ENCODE measurements at regions not wholly inside any gene's neighbourhood (a gene's known extent, or its start where the extent isn't known, plus 50 kb on each side); places are given as distances from the start of the nearest gene placed in this dataset.

GRCh38 chr6:137647762-137648447, 153.7 kb upstream of the OLIG3 start:
- Mint-ChIP-seq H3K27ac (ENCODE audit: unreplicated experiment) (no peak overlapping the region), H3K4me1 (ENCODE audit: unreplicated experiment) (no peaks in the 10 kb centered on the region), H3K4me3 (ENCODE audit: unreplicated experiment) (no peak overlapping the region), H3K9me3 (ENCODE audit: unreplicated experiment) (no peaks in the 10 kb centered on the region), H3K36me3 (ENCODE audit: low read depth, unreplicated experiment) (no peaks in the 10 kb centered on the region), H3K27me3 (ENCODE audit: unreplicated experiment) (peaks cover 3% of the 10 kb centered on the region)
- no peak for TF ChIP-seq CTCF (IDR thresholded peaks at IDR 0.05; ENCODE audit: unreplicated experiment)
- no peak for DNase-seq (ENCODE audit: low spot score)

- Mint-ChIP-seq H3K27ac (ENCODE audit: unreplicated experiment) (no peak overlapping the region), H3K4me3 (ENCODE audit: unreplicated experiment) (no peak overlapping the region), H3K27me3 (ENCODE audit: unreplicated experiment) (peaks cover 3% of the 10 kb centered on the region)
These were observed 156.5 kb upstream of the OLIG3 start for GRCh38 chr6:137650720-137651119.

GRCh38 chr6:137651178-137651577, 157.0 kb upstream of the OLIG3 start:
- Mint-ChIP-seq H3K4me3 (ENCODE audit: unreplicated experiment) (no peak overlapping the region), H3K27ac (ENCODE audit: unreplicated experiment) (no peak overlapping the region), H3K4me1 (ENCODE audit: unreplicated experiment) (no peaks in the 10 kb centered on the region), H3K36me3 (ENCODE audit: low read depth, unreplicated experiment) (no peaks in the 10 kb centered on the region), H3K27me3 (ENCODE audit: unreplicated experiment) (peaks cover 3% of the 10 kb centered on the region), H3K9me3 (ENCODE audit: unreplicated experiment) (peaks cover 4% of the 10 kb centered on the region)
- no peak for DNase-seq (ENCODE audit: low spot score)
- no peak for TF ChIP-seq CTCF (IDR thresholded peaks at IDR 0.05; ENCODE audit: unreplicated experiment)

More at GRCh38 chr6:137650720-137651119, 156.5 kb upstream of the OLIG3 start:
- Mint-ChIP-seq H3K36me3 (ENCODE audit: low read depth, unreplicated experiment) (no peaks in the 10 kb centered on the region), H3K4me1 (ENCODE audit: unreplicated experiment) (no peaks in the 10 kb centered on the region), H3K9me3 (ENCODE audit: unreplicated experiment) (peaks cover 4% of the 10 kb centered on the region)
- no peak for TF ChIP-seq CTCF (IDR thresholded peaks at IDR 0.05; ENCODE audit: unreplicated experiment)
- no peak for DNase-seq (ENCODE audit: low spot score)

GRCh38 chr6:137651591-137652335, 157.6 kb upstream of the OLIG3 start:
- no peak overlapping the region for H3K27ac Mint-ChIP-seq (ENCODE audit: unreplicated experiment)
- no peaks in the 10 kb centered on the region for H3K36me3 Mint-ChIP-seq (ENCODE audit: low read depth, unreplicated experiment)

More at GRCh38 chr6:137651591-137652335, 157.6 kb upstream of the OLIG3 start:
- H3K27me3 Mint-ChIP-seq (ENCODE audit: unreplicated experiment), result peaks cover 2% of the 10 kb centered on the region
- no peak for TF ChIP-seq CTCF (IDR thresholded peaks at IDR 0.05; ENCODE audit: unreplicated experiment)
- no peak overlapping the region for H3K4me3 Mint-ChIP-seq (ENCODE audit: unreplicated experiment)
- peaks cover 4% of the 10 kb centered on the region for H3K9me3 Mint-ChIP-seq (ENCODE audit: unreplicated experiment)
- no peak for DNase-seq (ENCODE audit: low spot score)
- H3K4me1 Mint-ChIP-seq (ENCODE audit: unreplicated experiment), result no peaks in the 10 kb centered on the region

Measured in endothelial cell (in vitro differentiated cells).